ENCODE measurements at regions not wholly inside any gene's neighbourhood (a gene's known extent, or its start where the extent isn't known, plus 50 kb on each side); places are given as distances from the start of the nearest gene placed in this dataset.

DNA sequence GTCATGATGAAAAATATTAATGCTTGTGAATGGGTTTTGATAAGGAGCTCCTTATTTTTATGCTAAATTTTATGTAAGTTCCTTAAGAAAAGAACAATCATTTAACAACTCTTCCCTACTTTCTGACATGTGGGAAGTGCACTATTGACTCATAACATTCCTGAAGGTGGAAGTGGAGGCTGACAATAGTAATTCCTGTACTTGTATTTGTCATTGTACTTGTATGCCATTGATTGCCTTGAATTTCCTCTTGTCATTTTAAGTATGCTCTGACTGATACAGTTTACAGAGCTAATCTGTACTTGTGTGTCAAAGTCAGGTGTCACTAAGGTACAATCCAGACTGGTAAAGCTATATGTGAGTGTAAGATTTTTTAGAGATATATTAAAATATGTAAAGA lies 440.0 kb downstream of the SLC16A7 start:
- TF ChIP-seq, protein P1, sequence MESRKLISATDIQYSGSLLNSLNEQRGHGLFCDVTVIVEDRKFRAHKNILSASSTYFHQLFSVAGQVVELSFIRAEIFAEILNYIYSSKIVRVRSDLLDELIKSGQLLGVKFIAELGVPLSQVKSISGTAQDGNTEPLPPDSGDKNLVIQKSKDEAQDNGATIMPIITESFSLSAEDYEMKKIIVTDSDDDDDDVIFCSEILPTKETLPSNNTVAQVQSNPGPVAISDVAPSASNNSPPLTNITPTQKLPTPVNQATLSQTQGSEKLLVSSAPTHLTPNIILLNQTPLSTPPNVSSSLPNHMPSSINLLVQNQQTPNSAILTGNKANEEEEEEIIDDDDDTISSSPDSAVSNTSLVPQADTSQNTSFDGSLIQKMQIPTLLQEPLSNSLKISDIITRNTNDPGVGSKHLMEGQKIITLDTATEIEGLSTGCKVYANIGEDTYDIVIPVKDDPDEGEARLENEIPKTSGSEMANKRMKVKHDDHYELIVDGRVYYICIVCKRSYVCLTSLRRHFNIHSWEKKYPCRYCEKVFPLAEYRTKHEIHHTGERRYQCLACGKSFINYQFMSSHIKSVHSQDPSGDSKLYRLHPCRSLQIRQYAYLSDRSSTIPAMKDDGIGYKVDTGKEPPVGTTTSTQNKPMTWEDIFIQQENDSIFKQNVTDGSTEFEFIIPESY (IDR thresholded peaks at IDR 0.05; ENCODE audit: extremely low read depth, insufficient replicate concordance, low read length), result no peak
- TF ChIP-seq SP1 (IDR thresholded peaks at IDR 0.05; ENCODE audit: low read depth) (no peak), ZNF274 (IDR thresholded peaks at IDR 0.05; ENCODE audit: low read depth, low read length) (no peak), EZH2 (IDR thresholded peaks at IDR 0.05) (no peak)
- TF ChIP-seq, protein P2, sequence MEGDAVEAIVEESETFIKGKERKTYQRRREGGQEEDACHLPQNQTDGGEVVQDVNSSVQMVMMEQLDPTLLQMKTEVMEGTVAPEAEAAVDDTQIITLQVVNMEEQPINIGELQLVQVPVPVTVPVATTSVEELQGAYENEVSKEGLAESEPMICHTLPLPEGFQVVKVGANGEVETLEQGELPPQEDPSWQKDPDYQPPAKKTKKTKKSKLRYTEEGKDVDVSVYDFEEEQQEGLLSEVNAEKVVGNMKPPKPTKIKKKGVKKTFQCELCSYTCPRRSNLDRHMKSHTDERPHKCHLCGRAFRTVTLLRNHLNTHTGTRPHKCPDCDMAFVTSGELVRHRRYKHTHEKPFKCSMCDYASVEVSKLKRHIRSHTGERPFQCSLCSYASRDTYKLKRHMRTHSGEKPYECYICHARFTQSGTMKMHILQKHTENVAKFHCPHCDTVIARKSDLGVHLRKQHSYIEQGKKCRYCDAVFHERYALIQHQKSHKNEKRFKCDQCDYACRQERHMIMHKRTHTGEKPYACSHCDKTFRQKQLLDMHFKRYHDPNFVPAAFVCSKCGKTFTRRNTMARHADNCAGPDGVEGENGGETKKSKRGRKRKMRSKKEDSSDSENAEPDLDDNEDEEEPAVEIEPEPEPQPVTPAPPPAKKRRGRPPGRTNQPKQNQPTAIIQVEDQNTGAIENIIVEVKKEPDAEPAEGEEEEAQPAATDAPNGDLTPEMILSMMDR (IDR thresholded peaks at IDR 0.05 in 2 of 3, conservative IDR thresholded peaks at IDR 0.05 in 1 of 3; ENCODE audit: borderline replicate concordance in 1 of 3, insufficient read depth in 1 of 3, low read depth in 2 of 3, low read length in 2 of 3), result no peak
